ENCODE measurements at regions not wholly inside any gene's neighbourhood (a gene's known extent, or its start where the extent isn't known, plus 50 kb on each side); places are given as distances from the start of the nearest gene placed in this dataset.
"Not testable (repeated sequence)": the region's sequence is repeated elsewhere in the genome, so short reads cannot be mapped to it uniquely, and the experiment has no call there.

DNA sequence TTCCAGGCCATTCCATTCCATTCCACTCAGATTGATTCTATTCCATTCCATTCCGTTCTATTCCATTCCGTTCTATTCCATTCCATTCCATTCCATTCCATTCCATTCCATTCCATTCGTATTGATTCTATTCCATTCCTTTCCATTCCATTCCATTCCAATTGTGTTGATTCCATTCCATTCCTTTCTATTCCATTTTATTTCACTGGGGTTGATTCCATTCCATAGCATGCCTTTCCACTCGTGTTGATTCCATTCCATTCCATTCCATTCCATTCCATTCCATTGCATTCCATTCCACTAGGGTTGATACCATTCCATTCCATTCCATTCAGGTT is 1142.3 kb downstream of the RPIA start:
- DNase-seq (ENCODE audit: low read depth), result no peak

DNA sequence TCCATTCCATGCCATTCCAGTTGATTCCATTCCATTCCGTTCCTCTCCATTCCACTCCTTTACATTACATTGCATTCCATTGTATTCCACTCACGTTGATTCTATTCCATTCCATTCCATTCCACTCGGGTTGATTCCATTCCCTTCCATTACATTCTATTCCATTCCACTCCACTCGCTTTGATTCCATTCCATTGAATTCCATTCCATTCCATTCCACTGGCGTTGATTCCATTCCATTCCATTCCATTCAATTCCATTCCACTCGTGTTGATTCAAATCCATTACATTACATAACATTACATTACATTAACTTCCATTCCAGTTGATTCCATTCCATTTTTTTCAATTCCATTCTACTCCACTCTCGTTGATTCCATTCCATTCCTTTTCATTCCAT is 1142.8 kb downstream of the RPIA start:
- DNase-seq (ENCODE audit: low read depth), result no peak

- DNase-seq (ENCODE audit: low read depth), result peak; percentile 49
These were observed 1144.9 kb downstream of the RPIA start for GRCh38 chr2:89836326-89836725.

GRCh38 chr2:89837962-89838625 is 1146.6 kb downstream of the RPIA start:
- DNase-seq (ENCODE audit: low read depth), result no peak

DNA sequence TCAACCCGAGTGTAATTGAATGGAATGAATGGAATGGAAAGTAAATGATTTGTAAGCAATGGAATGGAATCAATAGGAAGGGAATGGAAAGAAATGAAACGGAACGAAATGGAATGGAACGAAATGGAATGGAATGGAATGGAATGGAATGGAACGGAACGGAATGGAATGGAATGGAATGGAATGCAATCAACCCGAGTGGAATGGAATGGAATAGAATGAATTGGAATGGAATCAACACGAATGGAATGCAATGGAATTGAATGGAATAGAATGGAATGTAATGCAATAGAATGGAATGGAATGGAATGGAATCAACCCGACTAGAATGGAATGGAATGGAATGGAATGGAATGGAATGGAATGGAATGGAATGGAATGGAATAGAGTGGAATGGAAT is 1148.7 kb downstream of the RPIA start:
- peak; percentile 21 for DNase-seq (ENCODE audit: low read depth)

- DNase-seq (ENCODE audit: low read depth), result not testable (repeated sequence)
These were observed 1149.5 kb downstream of the RPIA start for GRCh38 chr2:89840781-89841475.

GRCh38 chr2:89841476-89841840 is 1150.0 kb downstream of the RPIA start:
- DNase-seq (ENCODE audit: low read depth), result no peak

GRCh38 chr2:89842180-89842908 is 1150.9 kb downstream of the RPIA start:
- DNase-seq (ENCODE audit: low read depth), result no peak

- no peak for DNase-seq (ENCODE audit: low read depth)
These were observed 1152.9 kb downstream of the RPIA start for GRCh38 chr2:89844221-89844943.

DNA sequence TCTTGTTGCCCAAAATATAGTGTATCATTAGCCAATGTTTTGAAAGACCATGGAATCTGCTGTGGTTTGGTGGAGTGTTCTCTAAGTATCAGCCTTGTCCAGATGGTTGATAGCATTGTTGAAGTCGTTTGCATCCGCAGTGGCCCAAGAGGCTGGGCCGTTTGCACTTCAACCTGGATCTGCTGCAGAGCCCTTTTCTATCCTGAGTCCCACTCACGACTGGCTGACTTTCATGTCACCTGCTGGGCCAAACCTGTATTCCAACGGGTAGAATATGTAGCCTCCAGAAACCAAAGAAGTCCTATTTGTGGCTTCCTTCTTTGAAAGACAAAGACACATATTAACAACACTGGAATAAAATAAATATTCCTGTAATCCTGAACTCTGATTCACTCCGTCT is 1154.1 kb downstream of the RPIA start:
- no peak for DNase-seq (ENCODE audit: low read depth)

GRCh38 chr2:89848114-89848513 is 1156.6 kb downstream of the RPIA start:
- no peak for DNase-seq (ENCODE audit: low read depth)

DNA sequence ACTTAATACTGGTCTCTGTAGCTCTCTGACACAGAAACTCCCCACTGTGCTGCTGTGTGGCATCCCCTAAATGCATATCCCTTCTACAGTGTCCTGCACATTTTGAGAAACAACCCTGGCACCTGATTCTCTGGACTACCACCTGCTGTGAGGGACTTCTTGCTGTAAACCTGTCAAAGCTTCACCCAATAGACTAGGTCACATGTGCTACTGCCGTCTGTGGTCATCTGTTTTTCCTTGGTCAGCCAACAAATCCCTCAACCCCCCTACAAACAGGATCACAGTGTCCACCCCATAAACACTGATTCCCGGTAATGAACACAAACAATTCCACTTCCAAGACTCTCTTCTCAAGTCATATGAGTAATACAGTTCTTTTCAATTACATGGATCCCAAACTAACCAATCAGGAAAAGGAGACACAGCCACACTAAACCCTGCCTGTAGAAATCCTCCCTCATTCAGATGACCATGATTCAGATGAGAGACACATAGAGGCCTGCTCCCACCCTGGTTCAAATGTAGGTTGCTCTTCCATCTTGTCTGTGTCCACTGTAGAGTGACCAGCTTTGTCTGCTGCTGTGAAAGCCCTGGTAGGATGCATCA is 1157.4 kb downstream of the RPIA start:
- DNase-seq (ENCODE audit: low read depth), result no peak

- DNase-seq (ENCODE audit: low read depth), result no peak
These were observed 1158.3 kb downstream of the RPIA start for GRCh38 chr2:89849731-89850130.

DNA sequence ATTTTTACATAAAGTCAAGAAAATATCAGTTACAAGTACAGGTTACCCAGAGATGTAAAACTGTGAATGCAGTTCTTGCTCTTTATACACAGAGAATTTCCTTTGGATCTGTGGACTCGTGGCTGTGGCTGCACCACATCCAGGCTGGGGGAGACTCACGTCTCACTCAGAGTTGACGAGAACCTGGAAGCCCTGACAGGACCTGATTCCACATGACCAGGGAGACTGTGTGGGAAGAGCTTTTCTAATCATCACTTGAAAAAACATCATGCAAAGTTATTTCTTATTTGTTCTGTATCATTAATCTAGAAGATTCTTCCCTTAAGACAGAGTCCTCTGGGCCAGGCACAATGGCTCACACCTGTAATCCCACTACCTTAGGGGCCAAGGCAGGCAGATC is 1159.0 kb downstream of the RPIA start:
- DNase-seq (ENCODE audit: low read depth), result no peak

- no peak for DNase-seq (ENCODE audit: low read depth)
These were observed 1159.6 kb downstream of the RPIA start for GRCh38 chr2:89850881-89851582.

GRCh38 chr2:89851583-89851905 is 1160.1 kb downstream of the RPIA start:
- DNase-seq (ENCODE audit: low read depth), result no peak

DNA sequence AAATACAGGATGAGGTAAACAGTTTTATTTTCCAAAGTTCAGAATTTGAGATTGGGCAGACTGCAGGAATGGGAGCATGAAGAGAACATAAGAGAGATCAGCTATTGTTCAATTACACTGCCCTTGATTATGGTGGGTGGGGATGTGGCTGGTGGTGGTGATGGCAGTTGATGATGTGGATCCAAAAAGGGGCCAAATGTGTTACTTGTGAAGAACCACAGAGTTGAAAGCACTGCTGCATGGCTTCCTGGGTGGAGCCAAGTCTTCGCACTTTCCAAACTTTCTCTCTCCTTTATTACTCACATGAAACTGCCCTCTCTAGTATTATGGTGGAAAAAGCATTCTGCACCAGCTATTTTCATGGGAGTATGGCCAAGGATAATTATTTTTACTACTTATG is 1162.0 kb downstream of the RPIA start:
- DNase-seq (ENCODE audit: low read depth), result not testable (repeated sequence)

- DNase-seq (ENCODE audit: low read depth), result not testable (repeated sequence)
These were observed 1164.3 kb downstream of the RPIA start for GRCh38 chr2:89855752-89856151.

DNA sequence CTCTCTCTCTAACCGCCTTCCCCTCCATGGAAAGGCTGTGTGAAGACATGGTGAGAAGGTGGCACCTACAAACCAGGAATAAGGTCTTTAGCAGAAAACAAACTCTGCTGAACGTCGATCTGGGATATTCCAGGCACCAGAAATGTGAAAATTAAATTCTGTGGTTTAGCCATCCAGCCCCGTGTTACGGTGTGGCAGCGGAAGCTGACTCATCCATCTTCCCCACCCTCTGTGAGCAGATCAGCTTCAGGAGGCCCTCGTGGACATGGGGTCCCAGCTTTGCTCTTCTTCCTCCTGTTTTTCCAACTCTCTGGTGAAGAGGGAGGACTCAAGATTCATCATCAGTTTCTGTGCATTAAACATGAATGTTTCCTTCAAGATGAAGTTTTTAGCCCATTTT is 1164.8 kb downstream of the RPIA start:
- DNase-seq (ENCODE audit: low read depth), result not testable (repeated sequence)

GRCh38 chr2:89862164-89862563 is 1170.7 kb downstream of the RPIA start:
- not testable (repeated sequence) for DNase-seq (ENCODE audit: low read depth)

- DNase-seq (ENCODE audit: low read depth), result not testable (repeated sequence)
These were observed 1171.7 kb downstream of the RPIA start for GRCh38 chr2:89863209-89863608.

All from amniotic epithelial cell (primary cell).